ENCODE measurements at regions not wholly inside any gene's neighbourhood (a gene's known extent, or its start where the extent isn't known, plus 50 kb on each side); places are given as distances from the start of the nearest gene placed in this dataset.
"Not testable (repeated sequence)": the region's sequence is repeated elsewhere in the genome, so short reads cannot be mapped to it uniquely, and the experiment has no call there.

GRCh38 chrX:45622042-45622423 is 421.4 kb upstream of the DIPK2B start:
- H3K4me3 ChIP-seq (ENCODE audit: low read depth, low read length) = no peak overlapping the region

GRCh38 chrX:45621376-45622041 is 420.8 kb upstream of the DIPK2B start:
- no peak overlapping the region for H3K4me3 ChIP-seq (ENCODE audit: low read depth, low read length)

- no peak overlapping the region for H3K4me3 ChIP-seq (ENCODE audit: low read depth, low read length)
These were observed 418.6 kb upstream of the DIPK2B start for GRCh38 chrX:45619290-45619689.

- not testable (repeated sequence) for H3K4me3 ChIP-seq (ENCODE audit: low read depth, low read length)
These were observed 414.9 kb upstream of the DIPK2B start for GRCh38 chrX:45615591-45615990.

GRCh38 chrX:45614853-45615252 is 414.2 kb upstream of the DIPK2B start:
- no peak overlapping the region for H3K4me3 ChIP-seq (ENCODE audit: low read depth, low read length)

GRCh38 chrX:45602151-45602550 is 401.5 kb upstream of the DIPK2B start:
- H3K4me3 ChIP-seq (ENCODE audit: low read depth, low read length) = no peak overlapping the region

GRCh38 chrX:45601052-45601451 is 400.4 kb upstream of the DIPK2B start:
- no peak overlapping the region for H3K4me3 ChIP-seq (ENCODE audit: low read depth, low read length)

GRCh38 chrX:45598861-45599260 is 398.2 kb upstream of the DIPK2B start:
- H3K4me3 ChIP-seq (ENCODE audit: low read depth, low read length) = no peak overlapping the region

GRCh38 chrX:45596188-45596808 is 395.6 kb upstream of the DIPK2B start:
- H3K4me3 ChIP-seq (ENCODE audit: low read depth, low read length) = no peak overlapping the region

- no peak overlapping the region for H3K4me3 ChIP-seq (ENCODE audit: low read depth, low read length)
These were observed 391.4 kb upstream of the DIPK2B start for GRCh38 chrX:45592101-45592500.

GRCh38 chrX:45591650-45592049 is 391.0 kb upstream of the DIPK2B start:
- no peak overlapping the region for H3K4me3 ChIP-seq (ENCODE audit: low read depth, low read length)

GRCh38 chrX:45584717-45585116 is 384.0 kb upstream of the DIPK2B start:
- H3K4me3 ChIP-seq (ENCODE audit: low read depth, low read length) = no peak overlapping the region

GRCh38 chrX:45577361-45577760 is 376.7 kb upstream of the DIPK2B start:
- no peak overlapping the region for H3K4me3 ChIP-seq (ENCODE audit: low read depth, low read length)

GRCh38 chrX:45571453-45571852 is 370.8 kb upstream of the DIPK2B start:
- no peak overlapping the region for H3K4me3 ChIP-seq (ENCODE audit: low read depth, low read length)

GRCh38 chrX:45566456-45566855 is 365.8 kb upstream of the DIPK2B start:
- H3K4me3 ChIP-seq (ENCODE audit: low read depth, low read length) = no peak overlapping the region

GRCh38 chrX:45557387-45557786 is 356.7 kb upstream of the DIPK2B start:
- H3K4me3 ChIP-seq (ENCODE audit: low read depth, low read length) = no peak overlapping the region

GRCh38 chrX:45554736-45555135 is 354.1 kb upstream of the DIPK2B start:
- no peak overlapping the region for H3K4me3 ChIP-seq (ENCODE audit: low read depth, low read length)

- H3K4me3 ChIP-seq (ENCODE audit: low read depth, low read length) = no peak overlapping the region
These were observed 352.7 kb upstream of the DIPK2B start for GRCh38 chrX:45553417-45553816.

GRCh38 chrX:45546697-45547096 is 346.0 kb upstream of the DIPK2B start:
- not testable (repeated sequence) for H3K4me3 ChIP-seq (ENCODE audit: low read depth, low read length)

- no peak overlapping the region for H3K4me3 ChIP-seq (ENCODE audit: low read depth, low read length)
These were observed 339.5 kb upstream of the DIPK2B start for GRCh38 chrX:45540181-45540580.

- H3K4me3 ChIP-seq (ENCODE audit: low read depth, low read length) = no peak overlapping the region
These were observed 337.3 kb upstream of the DIPK2B start for GRCh38 chrX:45537936-45538335.

GRCh38 chrX:45527834-45528233 is 327.2 kb upstream of the DIPK2B start:
- H3K4me3 ChIP-seq (ENCODE audit: low read depth, low read length) = no peak overlapping the region

GRCh38 chrX:45524805-45525204 is 324.1 kb upstream of the DIPK2B start:
- H3K4me3 ChIP-seq (ENCODE audit: low read depth, low read length) = no peak overlapping the region
